Peyer's patch (tissue), 4 donors: ENCODE measurements at regions not wholly inside any gene's neighbourhood (a gene's known extent, or its start where the extent isn't known, plus 50 kb on each side); places are given as distances from the start of the nearest gene placed in this dataset.

Experiments
- DNase-seq, 3 donors: peaks; one replicate each; pipeline ENCODE4 v3.0.0-alpha.2; 2017 to 2019
- H3K27ac ChIP-seq, 4 donors: fragments of 200-600 bp; sonication (generic); one replicate each; pipeline ENCODE4 v1.5.1; 2016 to 2019
- H3K27me3 ChIP-seq, 2 donors: fragments of 200-600 bp; sonication (generic); one replicate each; pipeline ENCODE4 v1.5.1; 2019
- H3K36me3 ChIP-seq, 3 donors: fragments of 200-600 bp; sonication (generic); one replicate each; pipeline ENCODE4 v1.5.1; 2016 to 2019
- H3K4me1 ChIP-seq, 4 donors: fragments of 200-600 bp; sonication (generic); one replicate each; pipeline ENCODE4 v1.5.1; 2016 to 2019
- H3K4me3 ChIP-seq, 4 donors: fragments of 200-600 bp; sonication (generic); 1 replicate in 3 of 4; 2 replicates in 1 of 4; pipeline ENCODE4 v1.5.1; 2016 to 2019; ENCODE audit warnings: mild to moderate bottlenecking in 1 of 4
- H3K9me3 ChIP-seq, 4 donors: fragments of 200-600 bp; sonication (generic); one replicate each; pipeline ENCODE4 v1.5.1; 2016 to 2019; ENCODE audit warnings: mild to moderate bottlenecking in 1 of 4
- CTCF ChIP-seq, 6 experiments: fragments of 450-650 bp in 4 of 6; fragments of 200-600 bp in 2 of 6; sonication (generic) in 1 of 6; IDR thresholded peaks; one replicate each; pipeline ENCODE4 v1.5.1; 2017 to 2019; ENCODE audit warnings: antibody characterized with exemption in 6 of 6, mild to moderate bottlenecking in 3 of 6, moderate library complexity in 1 of 6
- POLR2A ChIP-seq, 2 donors: fragments of 450-650 bp; IDR thresholded peaks; one replicate each; pipeline ENCODE4 v1.5.1; 2017; ENCODE audit warnings: antibody characterized with exemption in 2 of 2, mild to moderate bottlenecking in 2 of 2, moderate library complexity in 2 of 2

GRCh38 chrX:38930474-38930873, 129.2 kb downstream of the MID1IP1 start:
- H3K9me3 ChIP-seq: no peaks in the 10 kb centered on the region
- no peaks in the 10 kb centered on the region for H3K27me3 ChIP-seq
- DNase-seq: no peak
- H3K27ac ChIP-seq: no peak overlapping the region
- H3K4me1 ChIP-seq: no peaks in the 10 kb centered on the region
- H3K4me3 ChIP-seq: no peak overlapping the region
- TF ChIP-seq POLR2A (IDR thresholded peaks at IDR 0.05) (no peak), CTCF (IDR thresholded peaks at IDR 0.05) (no peak)
- H3K36me3 ChIP-seq: no peaks in the 10 kb centered on the region

- DNase-seq: no peak
- Histone ChIP-seq H3K27ac (no peak overlapping the region), H3K36me3 (no peaks in the 10 kb centered on the region), H3K4me3 (no peak overlapping the region), H3K27me3 (no peaks in the 10 kb centered on the region), H3K4me1 (no peaks in the 10 kb centered on the region), H3K9me3 (no peaks in the 10 kb centered on the region)
- TF ChIP-seq CTCF (IDR thresholded peaks at IDR 0.05): no peak
- TF ChIP-seq POLR2A (IDR thresholded peaks at IDR 0.05): no peak
Measured at GRCh38 chrX:38935561-38935960, 134.3 kb downstream of the MID1IP1 start.

DNA sequence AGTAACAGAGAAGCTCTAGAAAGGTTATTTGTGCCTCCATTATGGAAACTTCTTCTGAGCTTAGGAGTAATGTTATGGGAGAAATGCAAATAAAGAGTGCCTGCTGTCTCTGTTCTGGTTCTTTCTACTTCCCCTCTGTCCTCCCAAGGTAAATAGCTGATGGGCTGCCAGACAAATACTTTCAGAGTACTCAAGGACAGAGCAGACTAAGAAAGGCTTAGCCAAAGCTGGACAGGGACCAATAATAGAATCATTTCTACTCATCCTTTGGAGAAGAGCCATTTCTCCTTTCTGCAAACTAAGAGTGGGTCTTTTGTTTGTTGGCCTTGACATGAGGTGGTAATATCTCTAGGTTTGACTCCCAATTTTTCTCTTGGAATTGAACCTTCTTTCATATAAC, 136.1 kb downstream of the MID1IP1 start:
- no peak overlapping the region for H3K27ac ChIP-seq
- H3K27me3 ChIP-seq: no peaks in the 10 kb centered on the region
- no peak overlapping the region for H3K4me3 ChIP-seq
- no peak for TF ChIP-seq POLR2A (IDR thresholded peaks at IDR 0.05)
- no peak for TF ChIP-seq CTCF (IDR thresholded peaks at IDR 0.05)
- no peaks in the 10 kb centered on the region for H3K4me1 ChIP-seq
- no peak for DNase-seq
- no peaks in the 10 kb centered on the region for H3K36me3 ChIP-seq
- no peaks in the 10 kb centered on the region for H3K9me3 ChIP-seq

DNA sequence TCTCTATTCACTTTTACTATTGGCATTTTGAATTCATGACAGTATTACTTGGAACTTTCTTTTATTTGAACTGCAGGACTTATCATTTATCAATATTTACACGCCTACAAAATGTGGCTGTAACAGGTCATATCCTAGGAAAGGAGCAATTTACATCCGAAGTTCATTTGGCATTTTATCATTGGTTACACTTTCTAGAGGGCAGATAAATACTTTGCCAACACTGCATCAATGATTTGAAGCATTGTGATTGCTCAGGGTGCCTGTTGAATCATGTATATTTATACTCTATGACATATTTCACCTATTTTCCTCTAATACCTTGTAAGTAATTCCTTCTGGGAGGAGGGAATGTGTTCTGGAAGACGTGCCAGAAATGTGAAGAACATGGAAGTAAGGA, 136.7 kb downstream of the MID1IP1 start:
- Histone ChIP-seq H3K4me1 (no peaks in the 10 kb centered on the region), H3K27me3 (no peaks in the 10 kb centered on the region), H3K27ac (no peak overlapping the region), H3K36me3 (no peaks in the 10 kb centered on the region), H3K4me3 (no peak overlapping the region), H3K9me3 (no peaks in the 10 kb centered on the region)
- TF ChIP-seq POLR2A (IDR thresholded peaks at IDR 0.05) (no peak), CTCF (IDR thresholded peaks at IDR 0.05) (no peak)
- DNase-seq: no peak

DNA sequence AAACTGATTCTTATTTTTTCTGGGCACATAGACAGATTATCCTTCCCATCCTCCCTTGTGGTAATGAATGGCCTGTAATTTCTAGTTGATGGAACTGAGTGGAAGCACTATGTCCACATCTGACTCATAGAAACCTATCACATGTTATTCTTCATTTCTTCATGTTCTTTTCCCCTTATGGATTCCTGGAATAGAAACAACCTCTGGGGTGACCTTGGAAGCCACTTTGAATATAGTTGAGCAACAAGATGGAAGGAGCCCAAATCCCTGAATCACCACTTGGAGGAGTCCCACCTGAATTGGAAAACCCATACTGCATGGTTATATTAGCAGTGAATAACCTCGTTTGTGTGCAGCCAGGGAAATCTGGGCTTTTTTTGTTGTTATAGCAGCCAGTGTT, 137.8 kb downstream of the MID1IP1 start:
- no peaks in the 10 kb centered on the region for H3K9me3 ChIP-seq
- TF ChIP-seq CTCF (IDR thresholded peaks at IDR 0.05): no peak
- no peak for TF ChIP-seq POLR2A (IDR thresholded peaks at IDR 0.05)
- H3K4me3 ChIP-seq: no peak overlapping the region
- no peaks in the 10 kb centered on the region for H3K4me1 ChIP-seq
- H3K27me3 ChIP-seq: no peaks in the 10 kb centered on the region
- DNase-seq: no peak
- no peaks in the 10 kb centered on the region for H3K36me3 ChIP-seq
- no peak overlapping the region for H3K27ac ChIP-seq

GRCh38 chrX:38940547-38940946, 139.3 kb downstream of the MID1IP1 start:
- H3K27me3 ChIP-seq: no peaks in the 10 kb centered on the region
- no peaks in the 10 kb centered on the region for H3K9me3 ChIP-seq
- no peak for TF ChIP-seq CTCF (IDR thresholded peaks at IDR 0.05)
- TF ChIP-seq POLR2A (IDR thresholded peaks at IDR 0.05): no peak
- no peak overlapping the region for H3K27ac ChIP-seq
- no peak for DNase-seq
- no peaks in the 10 kb centered on the region for H3K4me1 ChIP-seq
- no peaks in the 10 kb centered on the region for H3K36me3 ChIP-seq
- H3K4me3 ChIP-seq: no peak overlapping the region
